Mucosa of gallbladder (tissue), 1 donor: ENCODE measurements at regions not wholly inside any gene's neighbourhood (a gene's known extent, or its start where the extent isn't known, plus 50 kb on each side); places are given as distances from the start of the nearest gene placed in this dataset.

Source experiments
- DNase-seq: peaks from one replicate; pipeline ENCODE4 v3.0.0-alpha.2; 2020; ENCODE audit warnings: low spot score
- donor health status: DM: no; HTN: no; CAD: no.

DNA sequence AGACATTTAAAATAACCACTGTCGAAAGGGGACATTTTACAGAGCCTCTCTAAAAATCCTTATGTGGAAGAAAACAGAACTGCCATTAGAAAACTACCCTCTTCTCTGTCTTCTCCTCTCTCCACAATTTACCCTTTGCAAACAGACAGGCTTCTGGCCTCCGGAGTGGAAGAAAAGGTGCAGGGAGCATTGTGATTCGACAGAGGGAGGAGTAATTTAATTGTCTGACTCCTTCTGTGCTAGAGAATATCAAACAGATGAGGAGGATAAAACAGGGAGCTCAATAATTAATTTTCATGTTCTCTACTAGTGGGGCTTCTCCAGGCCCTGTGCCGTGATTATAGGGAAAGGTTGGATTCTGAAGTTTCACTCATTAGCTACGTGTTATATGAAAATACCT lies 615.5 kb upstream of the MKI67 start:
- DNase-seq: no peak

DNA sequence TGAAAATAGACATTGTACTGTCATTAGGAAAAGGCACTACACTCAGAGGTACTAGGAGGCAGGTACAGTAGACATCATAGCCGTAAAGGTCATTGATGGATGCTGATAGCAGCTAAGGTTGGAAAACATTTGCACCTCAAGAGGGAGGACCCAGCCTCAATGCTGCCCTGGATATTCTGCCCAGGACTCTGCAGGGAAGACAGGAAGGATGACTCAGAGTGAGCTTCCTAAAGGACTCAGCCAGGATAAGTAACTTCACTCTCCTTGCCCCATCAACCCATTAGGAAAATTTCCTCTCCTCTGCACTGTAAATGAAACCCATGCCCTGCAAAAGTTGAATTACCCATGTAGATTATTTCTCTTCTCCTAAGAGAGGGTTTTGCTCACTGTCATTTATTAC lies 617.9 kb upstream of the MKI67 start:
- no peak for DNase-seq

DNA sequence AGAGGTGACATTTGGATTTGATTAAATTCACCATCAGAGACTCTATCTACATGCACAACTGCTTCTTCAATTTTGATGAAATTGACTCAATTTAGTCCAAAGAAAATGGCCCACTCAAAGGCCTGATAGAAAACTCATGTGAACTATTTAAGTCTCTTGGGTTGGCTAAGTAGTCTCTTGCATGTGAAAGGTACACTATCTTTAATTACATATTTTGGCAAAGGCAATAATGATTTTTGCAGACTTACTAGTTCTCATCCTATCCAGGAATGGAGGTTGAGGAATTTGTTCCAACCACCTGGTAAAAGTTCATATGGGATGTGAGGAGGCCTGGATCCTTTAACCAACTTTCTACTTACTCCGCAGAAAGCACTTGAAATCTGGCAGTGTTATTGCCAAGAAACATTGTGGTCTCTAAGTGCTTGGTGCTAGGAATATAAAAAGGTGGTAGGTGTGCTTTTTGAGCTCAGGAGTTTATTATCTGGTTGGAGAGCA lies 618.6 kb upstream of the MKI67 start:
- no peak for DNase-seq

DNA sequence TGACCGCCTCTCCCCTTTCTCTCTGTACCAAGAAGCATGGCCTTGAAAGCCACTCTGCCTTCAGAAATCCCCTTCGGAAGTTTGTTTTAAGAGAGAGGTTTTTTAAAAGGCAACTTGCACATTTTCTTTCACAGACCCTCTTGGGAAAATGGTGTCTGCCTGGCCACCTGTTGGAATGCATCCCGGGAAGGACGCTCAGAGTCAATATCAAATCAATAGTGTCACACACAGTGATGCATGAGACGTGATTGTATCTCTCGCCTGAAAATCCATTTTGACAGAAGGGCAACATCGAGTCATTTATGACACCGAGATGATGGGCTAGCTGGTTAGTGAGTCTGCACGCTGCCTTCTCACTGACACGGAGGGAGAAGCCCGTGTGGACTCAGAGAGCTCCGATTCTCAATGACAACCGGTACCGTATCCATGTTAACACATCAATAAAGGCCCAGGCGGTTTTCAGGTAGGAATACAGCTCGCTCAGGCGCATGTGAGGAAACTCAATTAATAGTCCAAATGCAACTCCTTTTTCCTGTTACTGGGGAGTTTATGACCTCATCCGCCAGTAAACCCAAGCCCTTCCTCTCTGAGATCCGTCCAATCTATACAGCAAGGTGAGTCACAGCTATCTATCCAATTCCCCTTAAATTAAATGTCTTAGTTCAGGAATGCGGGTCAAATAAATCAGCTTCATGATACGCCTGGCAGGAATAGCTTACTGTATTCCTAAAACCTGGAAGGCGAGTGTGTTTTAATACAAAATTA lies 621.5 kb upstream of the MKI67 start:
- DNase-seq: no peak

GRCh38 chr10:128751284-128751683 lies 625.1 kb upstream of the MKI67 start:
- no peak for DNase-seq

- no peak for DNase-seq
Observed at GRCh38 chr10:128751851-128752250, 625.6 kb upstream of the MKI67 start.

DNA sequence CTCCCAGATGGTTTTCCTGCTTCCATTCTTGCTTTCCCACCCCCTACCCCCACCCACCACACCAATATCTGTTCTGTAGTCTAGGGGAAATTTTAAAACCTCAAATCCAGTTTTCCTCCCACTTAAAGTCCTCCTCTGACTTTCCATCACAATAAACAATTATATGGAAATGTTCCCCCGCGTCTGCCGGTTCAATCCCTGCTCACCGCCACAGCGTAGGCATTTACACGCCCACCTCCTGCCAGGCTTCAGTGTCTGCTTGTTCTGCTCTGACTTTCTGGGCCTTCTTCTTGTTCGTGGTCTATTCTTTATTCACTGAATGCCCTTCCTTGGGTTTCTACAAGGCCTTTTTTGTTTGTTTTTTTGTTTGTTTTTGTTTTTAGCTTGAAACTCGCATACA lies 633.0 kb upstream of the MKI67 start:
- DNase-seq: no peak

DNA sequence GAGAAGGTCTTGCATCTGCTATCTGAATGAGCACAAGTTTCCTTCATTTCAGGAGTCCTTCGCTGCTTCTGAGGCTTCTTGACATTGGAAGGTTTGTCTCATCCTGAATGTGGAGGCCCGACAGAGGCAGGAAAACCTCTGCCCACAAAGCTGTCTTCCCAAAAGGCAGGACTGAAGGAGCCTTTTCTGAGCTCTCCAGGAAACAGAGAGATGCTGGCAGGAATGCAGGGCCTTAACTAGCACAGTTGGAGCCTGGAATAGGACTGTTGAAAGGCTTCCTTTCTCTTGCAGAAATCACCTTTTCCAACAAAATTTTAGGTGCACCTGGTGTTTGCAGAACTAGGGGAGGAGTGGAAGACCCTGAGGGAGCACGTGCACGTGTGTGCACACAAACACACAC lies 637.4 kb upstream of the MKI67 start:
- no peak for DNase-seq

DNA sequence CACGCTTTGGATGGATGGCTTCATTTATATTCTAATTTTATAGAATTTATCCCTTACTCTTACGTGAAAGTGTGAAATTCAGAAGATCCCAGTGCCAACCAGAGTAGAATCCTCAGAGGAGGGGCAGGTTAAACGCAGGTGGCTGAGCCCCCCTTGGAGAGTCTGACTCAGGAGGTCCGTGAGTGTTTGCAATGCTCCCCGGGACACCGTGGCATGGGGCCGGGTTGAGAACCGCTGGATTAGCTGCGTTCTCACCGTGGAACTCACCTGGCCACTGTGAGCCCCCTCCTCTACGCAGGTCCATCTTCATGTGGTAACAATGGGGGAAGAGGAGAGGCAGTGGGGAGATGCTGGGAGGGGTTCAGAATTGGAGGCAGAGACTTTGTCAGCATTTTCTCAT lies 638.0 kb upstream of the MKI67 start:
- no peak for DNase-seq

- DNase-seq: no peak
Observed at GRCh38 chr10:128766915-128767314, 640.7 kb upstream of the MKI67 start.

GRCh38 chr10:128774979-128775378 lies 648.8 kb upstream of the MKI67 start:
- no peak for DNase-seq

GRCh38 chr10:128775743-128776142 lies 649.5 kb upstream of the MKI67 start:
- no peak for DNase-seq

- no peak for DNase-seq
Observed at GRCh38 chr10:128776673-128777252, 650.5 kb upstream of the MKI67 start.

DNA sequence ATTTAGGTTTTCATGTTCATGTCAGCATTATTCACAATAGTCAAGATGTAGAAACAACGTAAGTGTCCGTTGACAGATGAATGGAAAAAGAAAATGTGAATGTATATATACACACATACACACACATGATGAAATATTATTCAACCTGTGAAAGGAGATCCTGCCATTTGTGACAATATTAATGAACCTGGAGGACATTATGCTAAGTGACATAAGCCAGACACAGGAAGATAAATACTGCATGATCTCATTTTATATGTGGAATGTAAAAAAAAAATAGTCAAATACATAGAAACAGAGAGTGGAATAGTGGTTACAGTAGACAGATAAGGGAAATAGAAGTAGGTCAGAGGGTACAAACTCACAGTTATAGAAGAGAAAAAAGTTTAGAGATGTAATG lies 651.1 kb upstream of the MKI67 start:
- DNase-seq: no peak

DNA sequence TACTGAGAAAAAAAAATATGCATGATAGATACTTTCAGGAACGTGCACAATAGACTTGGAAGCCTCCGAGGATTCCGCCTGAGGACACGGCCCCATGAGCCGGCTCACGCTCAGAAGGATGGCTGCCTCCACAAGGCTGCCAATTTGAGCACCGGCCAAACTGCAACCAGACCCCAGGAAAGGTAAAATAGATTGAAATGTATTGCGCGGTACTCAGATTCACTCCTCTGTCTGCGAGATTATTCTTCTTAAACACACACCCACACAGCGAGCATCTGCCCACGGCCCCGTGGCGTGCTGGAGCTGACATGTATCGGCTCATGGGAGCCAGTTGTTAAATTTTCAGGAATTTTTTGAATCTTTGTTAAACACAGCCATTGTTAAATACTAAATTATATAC lies 653.2 kb upstream of the MKI67 start:
- DNase-seq: no peak

- DNase-seq: no peak
Observed at GRCh38 chr10:128780156-128780761, 654.0 kb upstream of the MKI67 start.

- peak; percentile 5 for DNase-seq
Observed at GRCh38 chr10:128781637-128782036, 655.4 kb upstream of the MKI67 start.

GRCh38 chr10:128784444-128784843 lies 658.2 kb upstream of the MKI67 start:
- no peak for DNase-seq

DNA sequence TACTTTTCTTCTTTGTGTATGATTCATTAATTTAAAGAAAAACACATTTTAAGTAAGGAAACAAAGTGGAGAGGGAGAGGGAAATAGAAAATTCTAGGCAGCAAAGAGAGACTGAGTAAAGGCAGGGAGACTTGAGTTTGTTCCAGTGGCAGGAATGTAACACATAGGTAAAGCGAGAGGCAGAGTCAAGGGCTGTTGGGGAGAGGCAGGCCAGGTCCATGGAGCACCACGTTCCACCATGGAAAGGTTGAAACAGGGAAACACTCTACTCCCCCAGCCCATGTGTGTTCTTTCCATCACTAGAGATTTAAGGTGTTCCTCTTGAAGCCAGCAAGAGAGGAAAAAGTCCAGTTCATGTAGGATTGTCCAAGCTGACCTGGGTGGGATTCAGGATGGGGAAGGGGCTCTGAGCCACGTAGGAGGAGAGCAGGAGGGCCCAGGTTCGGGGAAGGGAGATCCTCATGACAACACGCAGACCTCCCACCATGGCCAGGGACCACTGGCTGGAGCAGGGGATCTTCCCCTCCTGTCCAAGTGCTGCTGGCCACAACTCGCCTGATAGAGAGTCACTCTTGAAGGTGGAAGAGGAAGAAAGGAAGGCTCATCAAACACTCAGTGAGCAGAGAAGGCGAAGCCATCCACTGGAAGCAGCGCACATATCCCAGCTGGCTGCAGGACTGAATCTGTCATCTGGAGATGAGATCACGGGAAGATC lies 666.4 kb upstream of the MKI67 start:
- no peak for DNase-seq

DNA sequence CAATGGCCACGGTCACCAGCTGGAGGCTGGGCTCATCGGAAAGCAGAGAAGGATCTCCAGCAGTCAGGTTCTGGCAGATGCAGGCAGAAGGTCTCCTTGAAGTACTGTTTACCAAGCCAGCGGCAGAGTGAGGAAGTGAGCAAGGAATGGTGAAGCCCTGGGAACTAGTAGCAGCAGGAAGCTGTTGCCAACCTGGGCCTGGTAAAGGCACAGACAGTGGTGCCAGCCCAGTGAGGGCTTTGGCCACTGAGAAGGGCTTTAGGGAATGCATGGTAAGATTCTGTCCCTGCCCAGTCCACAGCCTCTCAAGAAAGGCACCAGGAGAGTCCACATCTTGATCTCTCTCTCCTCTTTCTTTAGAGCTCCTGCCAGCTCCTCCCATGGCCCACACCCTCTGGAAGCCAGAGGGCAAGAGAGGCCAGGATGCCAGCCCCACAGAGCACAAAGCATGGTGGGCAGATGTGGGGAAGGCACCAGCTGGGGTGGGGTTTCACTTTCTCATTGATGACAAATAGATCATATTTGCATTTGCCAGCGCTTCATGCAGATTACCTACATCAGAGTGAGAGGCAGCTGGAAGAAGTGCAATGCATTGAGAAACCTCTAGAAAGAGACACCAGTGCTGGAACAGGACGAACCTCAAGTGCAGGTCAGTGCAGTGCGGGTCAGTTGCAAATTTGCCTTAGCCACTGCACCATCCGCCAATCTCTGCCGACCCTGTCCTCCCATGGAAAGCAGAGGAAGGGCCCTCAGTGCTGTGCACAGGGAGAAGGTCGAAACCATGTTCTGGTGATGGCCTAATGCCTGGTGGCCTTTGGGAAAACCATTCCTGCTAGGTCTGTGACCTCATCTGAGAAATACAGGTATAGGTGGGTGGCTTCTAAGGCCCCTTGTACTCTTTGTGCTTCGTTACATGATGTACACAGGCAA lies 667.8 kb upstream of the MKI67 start:
- DNase-seq: peak; percentile 8

DNA sequence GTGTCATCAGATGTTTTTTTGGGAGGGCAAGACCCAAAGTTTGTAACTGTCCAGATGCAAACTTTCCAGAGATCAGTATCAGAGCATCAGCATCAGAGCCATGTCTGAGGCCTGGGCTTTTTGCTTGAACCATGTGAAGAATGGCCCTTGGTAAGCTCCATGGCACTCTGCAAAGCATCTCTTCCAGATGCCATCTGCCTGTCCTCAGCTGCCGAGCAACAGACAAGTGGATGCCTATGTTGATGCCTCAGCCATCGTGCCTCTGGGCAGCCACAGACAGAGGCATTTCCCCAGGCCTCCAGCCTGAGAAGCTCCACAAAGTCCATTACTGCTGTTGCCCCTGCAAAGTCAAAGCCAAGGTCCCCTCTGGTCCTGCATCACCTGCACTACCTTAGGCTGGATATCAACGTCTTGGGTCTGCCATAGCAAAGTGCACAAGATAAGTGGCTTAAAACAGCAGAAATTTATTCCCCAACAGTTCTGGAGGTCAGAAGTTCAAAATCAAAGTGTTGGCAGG lies 670.2 kb upstream of the MKI67 start:
- no peak for DNase-seq
